Epithelial cell of proximal tubule (primary cell): ENCODE measurements at regions not wholly inside any gene's neighbourhood (a gene's known extent, or its start where the extent isn't known, plus 50 kb on each side); places are given as distances from the start of the nearest gene placed in this dataset.

Experiments used
- DNase-seq: peaks from one replicate; pipeline ENCODE4 v3.0.0-alpha.2; 2011; ENCODE audit warnings: low read depth
- H3K4me3 ChIP-seq: 2 replicates; pipeline ENCODE4 v1.5.1; 2011; ENCODE audit warnings: low read depth, mild to moderate bottlenecking, low read length
- CTCF ChIP-seq: conservative IDR thresholded peaks from 2 replicates; pipeline ENCODE4 v1.5.1; 2012; ENCODE audit warnings: low read depth, mild to moderate bottlenecking, low read length

- no peak for TF ChIP-seq CTCF
- DNase-seq, result no peak
- H3K4me3 ChIP-seq, result no peak overlapping the region
Measured at GRCh38 chr3:116553355-116553754, 108.1 kb upstream of the LSAMP start.

GRCh38 chr3:116561529-116561928 lies 116.2 kb upstream of the LSAMP start:
- H3K4me3 ChIP-seq, result no peak overlapping the region
- no peak for TF ChIP-seq CTCF
- DNase-seq, result no peak

- DNase-seq, result no peak
- H3K4me3 ChIP-seq, result no peak overlapping the region
- TF ChIP-seq CTCF, result no peak
Measured at GRCh38 chr3:116563351-116563750, 118.1 kb upstream of the LSAMP start.

GRCh38 chr3:116566478-116566960 lies 121.2 kb upstream of the LSAMP start:
- H3K4me3 ChIP-seq, result no peak overlapping the region
- no peak for DNase-seq
- TF ChIP-seq CTCF, result no peak

GRCh38 chr3:116569611-116570010 lies 124.3 kb upstream of the LSAMP start:
- no peak for DNase-seq
- no peak for TF ChIP-seq CTCF
- H3K4me3 ChIP-seq, result no peak overlapping the region

GRCh38 chr3:116579840-116580239 lies 129.7 kb upstream of the TUSC7 start:
- no peak overlapping the region for H3K4me3 ChIP-seq
- TF ChIP-seq CTCF, result no peak
- no peak for DNase-seq

GRCh38 chr3:116586285-116586944 lies 123.2 kb upstream of the TUSC7 start:
- DNase-seq, result no peak
- no peak overlapping the region for H3K4me3 ChIP-seq
- TF ChIP-seq CTCF, result no peak
